HG02981 (cell line): ENCODE measurements at regions not wholly inside any gene's neighbourhood (a gene's known extent, or its start where the extent isn't known, plus 50 kb on each side); places are given as distances from the start of the nearest gene placed in this dataset.
"Not testable (repeated sequence)": the region's sequence is repeated elsewhere in the genome, so short reads cannot be mapped to it uniquely, and the experiment has no call there.

Source experiments
- ATAC-seq: cut with Tn5 transposase; IDR thresholded peaks from one replicate; pipeline ENCODE4 v1.9.1; 2021; ENCODE audit warnings: mild to moderate bottlenecking, moderate library complexity; ENCODE audit not compliant: unreplicated experiment

DNA sequence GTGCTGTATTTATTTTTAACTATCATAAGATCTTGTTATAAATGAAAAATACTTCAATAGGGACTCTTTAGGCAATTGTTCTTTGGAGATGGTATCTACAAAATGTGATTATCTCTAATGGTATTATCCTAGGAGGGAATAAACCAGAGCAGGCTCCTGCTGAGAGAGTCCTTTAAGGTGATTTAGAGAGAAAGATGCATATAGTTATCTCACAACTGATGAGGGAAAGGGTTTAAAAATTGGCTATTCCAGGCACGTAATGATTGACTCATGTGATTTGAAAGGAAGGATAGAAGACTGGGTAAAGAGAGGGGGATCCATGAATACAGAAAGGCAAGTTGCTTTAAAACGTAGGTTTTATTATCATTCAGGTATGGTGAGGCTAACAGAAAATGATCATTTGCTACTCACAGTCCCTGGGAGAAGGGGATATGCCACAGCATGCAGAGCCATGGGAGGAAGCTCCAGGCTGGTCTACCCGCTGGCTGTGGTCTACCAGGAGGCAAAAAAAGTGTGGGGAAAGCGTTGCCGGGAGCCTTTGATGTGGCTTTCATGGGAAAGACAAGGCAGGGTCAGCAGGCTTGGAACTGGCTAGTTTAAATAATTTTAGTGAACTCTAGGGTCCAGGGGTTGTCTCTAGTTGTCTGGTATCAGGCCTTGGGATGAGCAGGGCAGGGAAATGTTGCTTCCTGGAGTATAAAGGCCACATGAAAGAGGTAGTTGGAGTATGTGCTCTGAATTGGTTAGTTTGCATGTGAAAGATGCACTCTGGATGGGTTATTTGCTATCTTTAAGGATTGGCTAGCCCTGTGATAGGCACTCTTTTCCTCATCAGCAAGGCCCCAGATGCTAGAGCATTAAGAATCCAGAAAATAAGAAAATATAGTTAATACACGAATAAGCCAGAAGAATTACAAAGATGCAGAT lies 798.4 kb upstream of the GRM7 start:
- no peak for ATAC-seq

DNA sequence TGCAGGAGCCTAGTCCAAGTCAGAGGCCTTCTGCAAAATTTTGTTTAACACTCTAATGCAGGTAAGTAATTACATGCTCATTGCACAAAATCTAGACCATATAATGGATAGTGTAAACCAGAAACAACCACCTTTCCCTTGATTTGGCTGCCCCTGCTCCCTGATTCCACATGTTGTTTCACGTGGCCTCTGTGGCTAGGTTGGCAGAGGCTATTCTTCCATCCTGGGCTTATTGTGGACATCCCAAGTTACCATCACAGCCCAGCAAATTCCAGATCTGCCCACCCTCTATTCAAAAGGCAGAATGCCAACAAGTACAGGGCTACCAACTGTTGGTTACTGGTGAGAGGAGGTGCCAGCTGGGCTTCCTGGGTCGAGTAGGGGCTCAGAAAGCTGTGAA lies 794.5 kb upstream of the GRM7 start:
- no peak for ATAC-seq

DNA sequence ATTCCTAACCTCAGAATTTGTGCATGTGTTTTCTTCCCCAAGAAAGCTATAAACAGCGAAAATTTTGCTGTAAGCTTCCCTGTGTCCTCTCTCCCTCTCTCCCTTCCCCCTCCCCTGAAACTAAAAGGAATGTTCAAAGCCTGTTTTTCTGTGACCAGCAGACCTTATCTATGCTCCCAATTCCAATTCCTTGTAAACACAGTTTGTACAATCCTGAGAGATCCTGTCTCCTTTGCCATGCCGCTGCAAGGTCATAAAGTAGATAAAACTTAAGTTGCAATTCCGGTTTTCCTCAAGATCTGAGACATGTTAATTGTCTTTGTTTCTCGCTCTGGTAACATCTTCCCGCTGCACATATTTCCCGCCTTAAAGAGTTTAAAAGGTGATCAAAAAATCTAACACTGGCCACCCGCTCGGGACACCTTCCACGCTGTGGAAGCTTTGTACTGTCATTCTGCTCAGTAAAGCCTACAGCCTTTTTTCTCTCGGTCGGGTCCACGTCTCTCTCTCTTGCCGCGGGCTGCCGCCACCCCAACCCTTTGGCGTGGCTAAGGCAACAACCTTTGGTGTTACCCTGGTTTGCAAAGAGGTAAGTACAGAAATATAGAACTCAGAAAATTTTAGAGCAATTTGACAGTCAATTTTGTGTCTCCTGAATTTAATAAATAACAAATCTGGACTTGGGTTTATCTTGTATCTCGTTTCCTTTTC lies 793.9 kb upstream of the GRM7 start:
- not testable (repeated sequence) for ATAC-seq

DNA sequence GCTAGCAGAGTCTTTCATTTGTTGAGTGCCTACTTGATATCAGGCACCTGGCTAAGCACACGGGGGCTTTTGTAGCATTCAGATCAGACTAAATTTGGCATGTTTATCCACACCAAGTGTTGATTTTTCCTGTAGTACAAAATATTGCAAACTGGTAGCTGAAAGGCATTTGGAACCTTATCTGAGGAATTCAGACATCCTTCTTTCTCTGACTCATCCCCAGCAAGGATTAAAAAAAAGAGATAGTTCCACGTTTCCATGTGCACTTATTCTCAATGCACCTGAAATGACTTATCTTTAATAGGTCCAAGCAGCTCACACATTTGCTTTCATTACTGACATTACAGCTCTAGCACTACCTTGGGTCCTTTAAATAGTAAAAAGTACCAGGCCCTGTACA lies 786.0 kb upstream of the GRM7 start:
- ATAC-seq, result no peak

DNA sequence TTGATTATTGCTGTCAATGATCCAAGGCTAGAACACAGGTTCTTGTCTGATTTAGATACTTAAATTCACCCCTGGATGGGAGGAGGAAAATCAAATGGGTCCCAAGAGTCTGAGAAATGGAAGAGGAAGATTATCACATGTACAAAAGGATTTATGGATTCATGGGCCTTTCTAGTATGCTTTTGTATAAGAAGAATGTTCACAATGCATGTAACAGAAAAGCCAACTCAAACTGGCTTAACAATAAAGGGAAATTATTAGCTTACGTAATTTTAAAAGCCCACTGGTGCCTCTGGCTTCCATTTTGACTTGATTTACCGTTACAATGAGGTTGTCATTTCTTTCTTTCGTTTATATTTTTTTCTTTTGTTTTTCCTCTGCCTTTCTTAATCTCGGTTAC lies 782.5 kb upstream of the GRM7 start:
- ATAC-seq, result no peak

DNA sequence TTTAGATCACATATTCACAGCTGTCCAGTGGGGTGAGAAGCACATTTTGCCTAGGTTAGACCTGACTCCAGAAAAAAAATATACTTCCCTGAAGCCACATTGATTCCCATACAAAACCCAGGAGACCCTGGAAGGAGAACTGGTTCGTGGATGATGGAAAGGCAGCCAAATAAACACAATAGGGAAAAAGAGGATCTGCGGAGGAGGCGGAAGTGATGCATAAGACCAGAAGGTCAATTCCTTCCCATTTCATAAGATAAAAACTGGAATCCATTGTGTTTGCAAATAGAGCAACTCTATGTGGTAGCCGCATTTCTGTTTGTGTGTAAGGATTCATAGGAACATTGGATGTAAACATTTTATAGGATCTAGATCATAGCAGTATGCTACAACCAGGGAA lies 781.9 kb upstream of the GRM7 start:
- ATAC-seq, result no peak

DNA sequence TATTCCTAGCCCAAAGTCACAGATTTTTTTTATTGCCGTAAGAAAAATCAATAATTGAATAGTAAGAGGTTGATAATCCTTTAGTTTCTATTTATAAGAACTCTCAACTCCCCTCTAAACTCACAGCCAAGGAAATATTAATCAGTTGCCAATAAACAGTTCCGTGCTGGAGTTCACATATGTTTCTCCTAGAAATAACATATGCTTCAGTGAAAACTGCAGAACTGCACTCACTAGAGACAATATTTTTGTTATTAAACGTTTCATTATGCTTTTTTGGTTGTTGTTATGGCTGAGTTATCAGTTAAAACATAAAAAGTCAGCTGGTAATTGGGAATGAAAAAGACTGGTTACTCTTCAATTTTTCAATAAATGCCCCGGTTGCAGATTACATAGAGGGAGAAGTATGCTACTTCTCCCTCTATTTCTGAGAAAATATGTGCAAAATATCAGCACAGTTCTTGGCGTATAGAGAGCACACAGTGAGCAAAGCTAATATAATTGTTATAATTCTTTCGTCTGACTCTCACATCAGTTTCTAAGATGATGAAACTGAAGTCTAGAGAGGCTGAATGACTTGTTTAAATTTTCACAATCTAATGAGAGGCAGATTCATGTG lies 781.2 kb upstream of the GRM7 start:
- no peak for ATAC-seq

DNA sequence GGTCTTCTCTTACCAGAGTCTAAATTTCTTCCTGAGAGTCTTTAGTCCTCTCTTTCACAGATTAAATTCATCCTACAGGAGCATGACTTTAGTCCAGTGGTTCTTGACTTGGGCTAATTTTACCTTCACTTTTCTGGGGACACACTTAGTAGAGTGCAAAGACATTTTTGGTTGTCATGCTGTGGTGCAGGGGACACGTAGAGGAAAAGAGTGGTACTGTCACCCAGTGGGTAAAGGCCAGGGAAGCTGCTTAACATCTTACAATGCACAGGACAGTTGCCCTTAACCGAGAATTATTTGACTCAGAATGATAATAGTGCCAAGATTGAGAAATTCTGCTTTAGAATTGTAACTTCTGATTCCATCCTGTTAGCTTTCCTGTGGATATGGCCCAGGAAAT lies 772.5 kb upstream of the GRM7 start:
- no peak for ATAC-seq

DNA sequence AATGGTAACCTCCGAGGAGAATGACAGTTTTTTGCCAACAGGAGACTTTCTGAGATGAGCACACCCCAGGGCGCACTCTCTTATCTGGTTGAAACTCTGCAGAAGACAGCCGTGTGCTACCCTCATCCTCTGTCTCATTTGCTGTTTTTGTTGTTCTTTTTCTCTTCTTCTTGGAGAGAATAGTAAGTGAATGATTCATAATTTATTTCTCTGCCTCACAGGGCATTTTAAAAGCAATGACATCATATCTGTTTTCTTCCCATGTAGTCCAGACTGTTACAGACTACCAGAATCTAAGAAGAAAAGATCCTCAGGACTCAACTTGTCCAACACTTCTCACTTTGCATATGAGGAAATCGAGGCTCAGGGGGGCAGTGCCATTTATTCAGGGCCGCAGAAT lies 771.1 kb upstream of the GRM7 start:
- no peak for ATAC-seq

DNA sequence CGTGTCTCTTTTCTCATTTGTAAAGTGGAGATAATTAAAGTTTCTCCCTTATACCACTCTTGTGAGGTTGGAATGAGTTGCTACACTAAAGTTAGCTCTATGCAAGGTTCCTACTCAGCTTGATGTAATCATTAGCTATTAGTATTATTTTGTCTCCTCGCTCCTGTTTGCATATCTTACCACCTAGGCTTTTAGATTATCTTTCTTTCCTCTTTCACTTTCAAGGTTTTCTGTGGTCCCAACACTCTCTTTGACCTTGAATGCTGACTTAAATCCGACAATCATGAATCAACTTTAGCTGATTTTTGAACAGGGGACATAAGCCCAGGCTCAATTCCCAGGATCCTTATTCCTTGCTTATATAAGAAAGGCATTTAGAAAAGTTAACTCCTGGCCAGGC lies 769.7 kb upstream of the GRM7 start:
- ATAC-seq, result no peak

DNA sequence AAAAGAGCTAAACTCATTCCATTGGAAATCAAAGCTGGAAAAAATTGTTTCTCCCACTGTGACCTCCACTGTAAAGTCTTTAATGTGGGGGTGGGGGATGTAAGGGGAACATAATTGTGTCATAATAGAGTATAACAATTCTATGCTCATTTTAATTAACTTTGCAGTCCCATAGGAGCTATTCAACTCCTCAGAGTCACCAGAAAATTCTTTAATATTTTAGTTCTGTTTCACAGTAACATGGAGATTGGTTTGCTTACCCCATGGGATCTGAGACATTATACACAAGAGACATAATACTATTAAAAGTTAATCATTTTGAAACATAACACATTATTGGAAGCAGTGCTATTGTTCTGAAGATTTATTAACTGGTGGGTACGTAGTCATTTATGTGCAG lies 765.9 kb upstream of the GRM7 start:
- no peak for ATAC-seq

DNA sequence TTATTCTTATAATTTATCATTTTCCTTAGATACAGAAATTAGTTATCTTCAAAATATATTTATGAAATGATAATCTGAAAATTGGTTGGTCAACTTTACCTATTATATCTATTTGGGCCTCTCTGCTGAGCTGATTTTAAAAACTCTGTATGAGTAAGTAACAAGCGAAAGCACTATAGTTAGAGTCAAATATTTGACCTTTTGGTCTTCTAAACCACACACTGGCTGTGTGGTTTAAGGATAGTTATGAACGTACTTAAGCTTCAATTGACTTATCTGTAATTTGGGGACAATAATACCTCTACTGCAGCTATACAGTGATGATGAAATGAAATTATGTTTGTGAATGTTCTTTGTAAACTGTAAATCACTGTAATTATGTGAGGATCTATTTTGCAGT lies 763.9 kb upstream of the GRM7 start:
- ATAC-seq, result no peak

DNA sequence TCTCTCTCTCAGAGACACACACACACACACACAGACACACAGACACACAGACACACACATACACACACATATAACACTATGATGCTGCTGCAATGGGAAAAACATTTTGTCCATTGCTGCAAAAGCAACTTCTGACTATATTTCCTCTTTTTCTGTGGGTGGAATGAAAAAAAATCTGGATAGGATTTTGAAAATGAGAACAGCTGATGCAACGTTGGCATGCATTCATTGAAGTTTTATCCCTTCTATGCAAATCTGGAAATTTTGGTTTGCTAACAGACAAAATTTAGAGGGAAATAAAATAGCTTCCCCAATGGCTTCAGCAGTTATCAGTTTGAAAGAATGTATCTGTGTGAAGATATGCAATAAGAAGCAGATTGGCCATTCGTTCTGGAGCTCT lies 763.4 kb upstream of the GRM7 start:
- no peak for ATAC-seq

DNA sequence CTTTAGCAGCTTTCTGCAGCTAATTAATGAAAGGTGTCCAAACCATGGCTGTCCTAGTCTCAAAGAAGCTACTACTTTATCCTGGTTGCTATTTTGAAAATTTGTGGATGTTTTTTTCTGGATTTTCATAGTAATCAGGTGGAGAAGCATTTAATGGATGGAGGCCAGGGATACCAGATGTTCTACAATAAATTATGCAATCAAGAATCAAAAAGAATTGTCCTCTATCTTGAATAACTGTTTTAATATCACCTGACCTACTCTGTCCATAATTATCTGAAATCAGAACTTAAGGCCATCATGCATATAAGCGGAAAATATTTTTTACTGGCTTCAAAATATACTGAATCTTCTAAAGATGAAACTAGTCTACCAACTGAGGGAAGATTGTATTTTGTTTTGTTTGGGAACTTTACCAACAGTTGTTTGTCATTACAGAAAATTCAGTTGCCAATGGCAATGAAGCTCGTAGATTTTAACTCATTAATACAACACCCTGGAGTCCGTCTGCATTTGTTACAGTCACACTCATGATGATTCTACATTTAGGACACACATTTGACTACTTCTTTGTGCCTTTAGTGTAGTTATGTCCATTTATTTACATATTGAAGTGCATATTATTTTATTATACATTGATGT lies 762.3 kb upstream of the GRM7 start:
- no peak for ATAC-seq

DNA sequence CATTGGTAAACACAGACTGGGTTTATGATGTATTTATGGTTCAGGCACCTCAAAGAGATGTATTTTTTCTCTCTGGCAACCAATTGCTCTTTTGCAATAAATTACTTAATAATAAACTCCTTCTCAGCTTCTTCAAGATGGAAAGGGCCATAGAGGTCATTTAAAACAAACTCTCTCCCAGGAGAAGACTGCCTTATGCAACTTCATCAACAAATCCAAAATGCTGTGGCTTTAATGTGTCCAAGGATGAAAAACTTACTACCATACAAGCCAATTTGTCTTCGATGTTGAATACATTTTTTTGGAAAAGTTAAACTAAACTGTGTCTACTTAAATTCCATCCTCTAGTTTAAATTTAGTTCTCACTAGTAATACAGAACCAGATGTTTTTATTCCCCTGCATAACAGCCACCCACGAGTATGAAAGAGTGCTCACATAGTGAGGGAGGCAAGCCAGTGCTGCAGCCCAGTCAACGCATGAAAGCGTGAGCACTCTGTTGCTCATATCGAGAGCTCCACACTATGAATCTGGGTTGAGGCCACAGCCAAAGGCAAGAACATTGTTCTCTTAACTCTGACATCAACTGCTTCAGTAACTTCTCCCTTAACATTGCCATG lies 761.3 kb upstream of the GRM7 start:
- ATAC-seq, result no peak

DNA sequence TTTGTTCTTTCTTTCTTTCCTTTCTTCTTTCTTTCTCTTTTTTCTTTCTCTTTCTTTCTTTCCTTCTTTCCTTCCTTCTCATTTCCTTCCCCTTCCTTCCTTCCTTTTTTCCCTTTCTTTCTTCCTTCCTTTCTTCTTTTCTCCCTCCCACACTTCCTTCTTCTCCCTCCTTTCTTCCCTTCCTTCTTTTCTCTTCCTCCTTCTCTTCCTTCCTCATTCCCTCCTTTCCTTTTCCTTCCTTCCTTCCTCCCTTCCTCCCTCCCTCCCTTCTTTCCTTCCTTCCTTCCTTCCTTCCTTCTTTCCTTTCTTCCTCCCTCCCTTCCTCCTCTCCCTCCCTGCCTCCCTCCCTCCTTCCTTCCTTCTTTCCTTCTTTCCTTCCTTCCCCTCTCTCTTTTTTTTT lies 755.7 kb upstream of the GRM7 start:
- ATAC-seq, result no peak

DNA sequence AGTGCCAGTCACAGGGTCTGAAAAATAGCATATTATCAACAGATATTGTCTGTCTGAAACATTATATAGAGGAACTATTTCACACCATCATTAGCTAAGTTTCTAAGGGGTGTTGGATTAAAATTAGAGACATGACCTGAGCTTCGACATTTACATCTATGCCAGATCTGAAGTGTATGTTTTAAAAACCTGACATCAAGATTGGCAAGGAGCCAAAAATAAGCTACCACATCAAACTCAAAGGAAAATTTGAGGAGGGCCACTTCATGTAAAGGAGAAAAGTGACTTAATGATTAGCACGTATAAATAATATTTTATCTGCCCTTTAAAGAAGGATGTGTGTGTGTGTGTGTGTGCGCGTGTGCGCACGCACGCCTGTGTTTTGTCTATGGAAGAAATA lies 752.0 kb upstream of the GRM7 start:
- ATAC-seq, result no peak

DNA sequence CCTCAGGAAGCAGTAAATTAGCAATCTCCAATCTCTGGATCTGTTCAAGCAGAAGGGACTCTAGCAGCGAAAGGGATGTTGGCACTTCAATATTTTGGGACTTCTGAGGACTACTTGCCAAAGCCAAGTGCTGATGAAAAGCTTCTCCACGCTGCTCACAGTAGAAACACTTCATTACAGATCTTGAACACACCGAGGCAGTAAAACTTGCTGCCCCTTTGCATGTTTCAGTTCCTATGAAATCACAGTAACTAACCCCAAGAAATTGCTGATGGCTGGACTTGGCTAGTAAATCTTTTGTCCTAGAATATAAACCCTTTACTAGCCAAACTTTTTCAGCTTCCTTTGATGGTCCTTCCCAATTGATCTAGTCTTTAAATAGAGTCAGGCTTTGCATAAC lies 750.5 kb upstream of the GRM7 start:
- ATAC-seq, result no peak

DNA sequence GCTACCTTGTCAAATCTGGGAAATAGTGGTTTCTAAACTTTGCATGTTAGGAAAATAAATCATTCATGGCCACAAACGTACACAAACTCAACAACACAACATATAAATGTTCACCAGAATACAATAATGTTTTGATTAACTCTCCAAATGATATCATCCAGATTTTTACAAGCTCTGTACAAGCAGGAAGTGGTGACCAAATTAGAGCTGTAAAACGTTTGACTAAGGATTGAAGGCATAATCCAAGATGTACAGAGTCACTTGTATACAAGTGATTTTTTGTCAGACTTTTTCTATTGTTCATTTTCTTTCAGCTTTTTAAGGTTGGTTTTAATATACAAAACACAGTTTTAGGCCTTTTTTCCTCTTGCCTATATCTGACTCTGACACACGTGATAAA lies 748.4 kb upstream of the GRM7 start:
- ATAC-seq, result no peak

DNA sequence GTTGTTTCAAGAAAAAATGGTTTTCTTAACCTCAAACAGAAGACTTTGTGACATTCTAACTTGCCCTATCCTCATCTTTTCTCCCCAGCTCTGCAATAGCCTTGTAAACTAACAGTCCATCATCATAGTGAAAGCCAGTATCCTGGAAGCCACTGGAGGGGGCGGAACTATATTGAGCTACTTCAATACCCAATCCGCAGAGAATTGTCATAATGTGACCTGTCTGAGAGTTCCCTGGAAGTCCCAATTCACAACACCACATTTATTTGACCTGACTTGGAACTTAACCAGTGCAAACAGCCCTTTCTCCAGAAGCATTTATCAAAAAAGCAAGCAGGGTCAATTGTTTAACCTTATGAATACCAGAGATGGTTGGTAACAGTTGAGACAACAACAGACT lies 747.6 kb upstream of the GRM7 start:
- ATAC-seq, result no peak

DNA sequence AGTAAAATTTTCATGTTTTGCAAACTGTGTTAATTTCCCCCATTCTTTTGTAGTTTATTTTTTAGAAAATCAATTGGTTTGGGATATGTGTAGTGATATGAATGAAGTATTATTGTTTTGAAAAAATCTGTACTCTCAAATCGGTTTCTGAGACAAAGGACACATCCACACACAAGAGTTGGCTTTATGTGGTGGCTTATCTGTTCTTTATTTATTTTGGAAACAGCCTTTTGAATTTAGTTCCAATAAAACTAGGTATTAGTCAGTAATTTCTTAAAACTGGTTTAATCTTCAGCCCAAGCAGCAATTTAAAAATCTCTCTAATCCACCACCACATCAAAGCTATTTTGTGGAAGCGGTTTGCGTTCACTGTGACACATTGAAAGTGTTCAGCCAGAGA lies 741.5 kb upstream of the GRM7 start:
- no peak for ATAC-seq
